RWPE2 (cell line): ENCODE measurements at regions not wholly inside any gene's neighbourhood (a gene's known extent, or its start where the extent isn't known, plus 50 kb on each side); places are given as distances from the start of the nearest gene placed in this dataset.
"Not testable (repeated sequence)": the region's sequence is repeated elsewhere in the genome, so short reads cannot be mapped to it uniquely, and the experiment has no call there.

Experiments used
- ATAC-seq: fragments of 200-7000 bp; cut with Tn5 transposase; 3 replicates; pipeline ENCODE4 v1.9.1; 2021; ENCODE audit warnings: low read depth
- DNase-seq: peaks from one replicate; pipeline ENCODE4 v3.0.0-alpha.2; 2020; ENCODE audit warnings: low spot score
- H3K27ac ChIP-seq: fragments of 450-650 bp; 2 replicates; pipeline ENCODE4 v1.5.1; 2017; ENCODE audit warnings: mild to moderate bottlenecking; ENCODE audit not compliant: poor library complexity, severe bottlenecking
- H3K27me3 ChIP-seq: fragments of 250-450 bp; sonication (Bioruptor Pico); 2 replicates; pipeline ENCODE4 v1.5.1; 2021; ENCODE audit warnings: mild to moderate bottlenecking, moderate library complexity; ENCODE audit not compliant: insufficient read depth, poor library complexity, severe bottlenecking
- H3K36me3 ChIP-seq: fragments of 250-450 bp; sonication (Bioruptor Pico); 2 replicates; pipeline ENCODE4 v1.5.1; 2020; ENCODE audit warnings: low read depth, mild to moderate bottlenecking, moderate library complexity
- H3K4me1 ChIP-seq: fragments of 250-450 bp; sonication (Bioruptor Pico); 2 replicates; pipeline ENCODE4 v1.5.1; 2021; ENCODE audit warnings: mild to moderate bottlenecking, moderate library complexity; ENCODE audit not compliant: insufficient read depth, poor library complexity, severe bottlenecking
- H3K4me3 ChIP-seq: fragments of 250-450 bp; sonication (Bioruptor Pico); 2 replicates; pipeline ENCODE4 v1.5.1; 2021; ENCODE audit warnings: mild to moderate bottlenecking, moderate library complexity; ENCODE audit not compliant: severe bottlenecking
- H3K9me3 ChIP-seq: fragments of 250-450 bp; sonication (Bioruptor Pico); 2 replicates; pipeline ENCODE4 v1.5.1; 2021; ENCODE audit warnings: mild to moderate bottlenecking, moderate library complexity; ENCODE audit not compliant: severe bottlenecking
- TF ChIP-seq, protein P1 (sequence below): fragments of 450-650 bp; IDR thresholded peaks from one replicate; pipeline ENCODE4 v1.5.1; 2017; ENCODE audit warnings: mild to moderate bottlenecking, moderate library complexity; ENCODE audit not compliant: poor library complexity, severe bottlenecking

DNA sequence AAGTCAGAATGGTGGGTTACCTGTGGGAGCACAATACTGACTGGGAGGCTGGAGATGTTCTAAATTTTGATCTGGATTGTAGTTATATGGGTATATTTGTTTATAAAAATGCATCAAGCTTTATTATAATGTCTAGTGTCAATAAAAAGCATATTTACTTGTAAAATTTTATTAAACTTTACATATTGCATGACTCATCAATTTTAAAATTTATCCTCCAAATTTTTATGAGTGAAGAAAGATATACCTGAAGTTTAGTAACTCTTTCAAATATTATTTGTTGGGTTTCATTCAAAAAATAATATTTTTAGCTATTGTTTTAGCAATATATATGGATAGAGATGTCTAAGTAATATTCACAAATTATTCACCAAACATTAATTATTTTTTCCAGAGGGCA is 103.0 kb downstream of the ANXA5 start:
- no peak for ATAC-seq
- TF ChIP-seq, protein P1, sequence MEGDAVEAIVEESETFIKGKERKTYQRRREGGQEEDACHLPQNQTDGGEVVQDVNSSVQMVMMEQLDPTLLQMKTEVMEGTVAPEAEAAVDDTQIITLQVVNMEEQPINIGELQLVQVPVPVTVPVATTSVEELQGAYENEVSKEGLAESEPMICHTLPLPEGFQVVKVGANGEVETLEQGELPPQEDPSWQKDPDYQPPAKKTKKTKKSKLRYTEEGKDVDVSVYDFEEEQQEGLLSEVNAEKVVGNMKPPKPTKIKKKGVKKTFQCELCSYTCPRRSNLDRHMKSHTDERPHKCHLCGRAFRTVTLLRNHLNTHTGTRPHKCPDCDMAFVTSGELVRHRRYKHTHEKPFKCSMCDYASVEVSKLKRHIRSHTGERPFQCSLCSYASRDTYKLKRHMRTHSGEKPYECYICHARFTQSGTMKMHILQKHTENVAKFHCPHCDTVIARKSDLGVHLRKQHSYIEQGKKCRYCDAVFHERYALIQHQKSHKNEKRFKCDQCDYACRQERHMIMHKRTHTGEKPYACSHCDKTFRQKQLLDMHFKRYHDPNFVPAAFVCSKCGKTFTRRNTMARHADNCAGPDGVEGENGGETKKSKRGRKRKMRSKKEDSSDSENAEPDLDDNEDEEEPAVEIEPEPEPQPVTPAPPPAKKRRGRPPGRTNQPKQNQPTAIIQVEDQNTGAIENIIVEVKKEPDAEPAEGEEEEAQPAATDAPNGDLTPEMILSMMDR: no peak

DNA sequence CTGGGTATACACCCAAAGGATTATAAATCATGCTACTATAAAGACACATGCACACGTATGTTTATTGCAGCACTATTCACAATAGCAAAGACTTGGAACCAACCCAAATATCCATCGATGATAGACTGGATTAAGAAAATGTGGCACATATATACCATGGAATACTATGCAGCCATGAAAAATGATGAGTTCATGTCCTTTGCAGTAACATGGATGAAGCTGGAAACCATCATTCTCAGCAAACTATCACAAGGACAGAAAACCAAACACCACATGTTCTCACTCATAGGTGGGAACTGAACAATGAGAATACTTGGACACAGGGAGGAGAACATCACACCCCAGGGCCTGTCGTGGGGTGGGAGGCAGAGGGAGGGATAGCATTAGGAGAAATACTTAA is 104.5 kb downstream of the ANXA5 start:
- H3K27ac ChIP-seq, H3K36me3 ChIP-seq, H3K4me1 ChIP-seq, DNase-seq, H3K27me3 ChIP-seq, H3K9me3 ChIP-seq, H3K4me3 ChIP-seq, ATAC-seq: not testable (repeated sequence)

More for the DNA sequence above, 103.0 kb downstream of the ANXA5 start:
- no peak for DNase-seq
- Histone ChIP-seq H3K4me1 (peaks cover 3% of the 10 kb centered on the region), H3K27ac (no peak overlapping the region), H3K4me3 (no peak overlapping the region), H3K27me3 (no peaks in the 10 kb centered on the region), H3K9me3 (no peaks in the 10 kb centered on the region), H3K36me3 (no peaks in the 10 kb centered on the region)

DNA sequence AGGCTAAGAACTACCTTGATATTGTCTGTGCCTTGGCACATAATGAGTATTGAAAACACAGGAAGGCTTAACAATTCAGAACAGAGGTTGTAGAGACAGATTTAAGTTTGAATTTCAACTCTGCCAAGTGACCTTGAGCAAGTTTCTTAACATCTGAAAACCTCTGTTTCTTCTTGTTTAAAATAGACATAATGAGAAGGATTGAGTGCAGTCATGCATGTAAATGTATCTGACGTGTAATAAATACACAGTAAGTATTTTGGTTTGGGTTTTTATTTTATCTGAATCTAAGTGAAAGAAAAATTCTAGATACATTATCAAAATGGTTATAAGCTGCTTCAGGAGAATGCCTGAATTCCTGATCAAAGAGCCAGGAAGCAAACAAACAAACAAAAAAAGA is 111.9 kb downstream of the ANXA5 start:
- H3K9me3 ChIP-seq: no peaks in the 10 kb centered on the region
- H3K27ac ChIP-seq: no peak overlapping the region
- DNase-seq (no peak), ATAC-seq (no peak)
- H3K4me1 ChIP-seq: no peaks in the 10 kb centered on the region
- no peaks in the 10 kb centered on the region for H3K27me3 ChIP-seq
- H3K36me3 ChIP-seq: no peaks in the 10 kb centered on the region
- TF ChIP-seq, protein P1: no peak
- H3K4me3 ChIP-seq: no peak overlapping the region

DNA sequence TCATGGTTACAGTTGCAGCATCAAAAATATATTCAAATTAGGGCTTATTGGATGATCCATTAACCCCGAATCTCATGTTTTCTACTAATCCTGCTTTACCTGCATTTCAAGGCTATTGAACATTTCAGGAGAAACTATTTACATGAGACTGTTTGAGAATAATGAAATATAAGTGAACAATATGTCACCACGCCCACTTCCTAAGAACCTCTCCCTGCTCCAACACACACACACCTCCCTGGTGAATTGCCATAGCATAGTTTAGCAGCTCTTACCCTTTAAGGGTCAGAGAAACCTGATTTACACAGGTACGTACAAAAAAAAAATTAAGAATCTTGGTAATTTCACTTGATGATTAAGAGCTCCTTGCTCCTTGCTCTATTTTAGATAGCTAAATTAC is 113.4 kb downstream of the ANXA5 start:
- no peak overlapping the region for H3K4me3 ChIP-seq

DNA sequence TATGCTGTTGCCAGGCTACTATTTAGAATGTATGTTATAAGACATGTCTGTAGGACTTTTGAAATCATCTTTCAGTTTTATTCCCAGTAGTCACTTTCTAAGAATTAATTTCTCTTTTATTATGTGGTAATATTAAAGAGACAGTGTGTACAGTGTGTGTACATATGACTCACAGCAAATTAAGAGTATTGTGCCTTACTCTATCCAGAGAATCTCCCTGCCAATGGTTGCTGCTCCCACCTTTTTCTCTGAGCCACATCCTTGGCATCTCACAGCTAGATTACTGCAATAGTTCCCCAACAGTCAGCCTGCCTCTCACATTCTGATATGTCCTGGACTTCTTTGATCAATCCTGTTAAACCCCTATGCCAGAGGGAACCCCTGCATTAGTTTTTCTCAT is 114.5 kb downstream of the ANXA5 start:
- Histone ChIP-seq H3K27ac (no peak overlapping the region), H3K27me3 (no peaks in the 10 kb centered on the region), H3K9me3 (no peaks in the 10 kb centered on the region), H3K4me3 (no peak overlapping the region), H3K4me1 (no peaks in the 10 kb centered on the region), H3K36me3 (no peaks in the 10 kb centered on the region)
- TF ChIP-seq, protein P1: no peak
- DNase-seq (no peak), ATAC-seq (peak; percentile 50; the same call in 1 of the 3 replicates)

More for the DNA sequence above, 113.4 kb downstream of the ANXA5 start:
- no peaks in the 10 kb centered on the region for H3K36me3 ChIP-seq
- no peaks in the 10 kb centered on the region for H3K27me3 ChIP-seq
- no peaks in the 10 kb centered on the region for H3K9me3 ChIP-seq
- TF ChIP-seq, protein P1: no peak
- DNase-seq: no peak
- H3K4me1 ChIP-seq: no peaks in the 10 kb centered on the region
- no peak for ATAC-seq
- no peak overlapping the region for H3K27ac ChIP-seq

DNA sequence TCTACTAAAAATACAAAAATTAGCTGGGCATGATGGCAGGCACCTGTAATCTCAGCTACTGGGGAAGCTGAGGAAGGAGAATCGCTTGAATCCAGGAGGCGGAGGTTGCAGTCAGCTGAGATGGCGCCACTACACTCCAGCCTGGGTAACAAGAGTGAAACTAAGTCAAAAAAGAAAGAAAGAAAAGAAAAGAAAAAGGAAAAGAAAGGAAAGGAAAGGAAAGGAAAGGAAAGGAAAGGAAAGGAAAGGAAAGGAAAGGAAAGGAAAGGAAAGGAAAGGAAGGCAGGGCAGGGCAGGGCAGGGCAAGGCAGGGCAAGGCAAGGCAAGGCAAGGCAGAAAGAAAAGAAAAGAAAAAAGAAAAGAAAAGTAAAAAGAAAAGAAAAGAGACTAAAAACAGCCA is 121.4 kb downstream of the ANXA5 start:
- not testable (repeated sequence) for H3K4me1 ChIP-seq, H3K36me3 ChIP-seq, H3K4me3 ChIP-seq, H3K27ac ChIP-seq, H3K27me3 ChIP-seq, H3K9me3 ChIP-seq, DNase-seq, ATAC-seq
